ENCODE measurements at regions not wholly inside any gene's neighbourhood (a gene's known extent, or its start where the extent isn't known, plus 50 kb on each side); places are given as distances from the start of the nearest gene placed in this dataset.
A peak's percentile ranks its signal among the peaks of the same experiment; 100 is the strongest.
"Not testable (repeated sequence)": the region's sequence is repeated elsewhere in the genome, so short reads cannot be mapped to it uniquely, and the experiment has no call there.

GRCh38 chr12:45490232-45490881 lies 239.1 kb upstream of the ARID2 start:
- DNase-seq, result peak; percentile 24

GRCh38 chr12:45494279-45494678 lies 235.2 kb upstream of the ARID2 start:
- DNase-seq, result no peak

GRCh38 chr12:45498645-45499044 lies 230.9 kb upstream of the ARID2 start:
- DNase-seq, result peak; percentile 41

GRCh38 chr12:45502481-45503128 lies 226.9 kb upstream of the ARID2 start:
- no peak for DNase-seq

- no peak for DNase-seq
Measured at GRCh38 chr12:45503899-45504298, 225.6 kb upstream of the ARID2 start.

GRCh38 chr12:45504316-45505010 lies 225.0 kb upstream of the ARID2 start:
- DNase-seq, result peak; percentile 26

- peak; percentile 80 for DNase-seq
Measured at GRCh38 chr12:45509187-45509586, 220.3 kb upstream of the ARID2 start.

- DNase-seq, result no peak
Measured at GRCh38 chr12:45509621-45510020, 219.9 kb upstream of the ARID2 start.

- no peak for DNase-seq
Measured at GRCh38 chr12:45517381-45517780, 212.1 kb upstream of the ARID2 start.

GRCh38 chr12:45518291-45519235 lies 210.9 kb upstream of the ARID2 start:
- DNase-seq, result peak; percentile 61

GRCh38 chr12:45522227-45522626 lies 207.3 kb upstream of the ARID2 start:
- no peak for DNase-seq

GRCh38 chr12:45526823-45527222 lies 202.7 kb upstream of the ARID2 start:
- not testable (repeated sequence) for DNase-seq

GRCh38 chr12:45532113-45532512 lies 197.4 kb upstream of the ARID2 start:
- DNase-seq, result no peak

GRCh38 chr12:45535610-45536180 lies 193.8 kb upstream of the ARID2 start:
- DNase-seq, result no peak

- no peak for DNase-seq
Measured at GRCh38 chr12:45536284-45536683, 193.2 kb upstream of the ARID2 start.

- DNase-seq, result peak; percentile 14
Measured at GRCh38 chr12:45540661-45541341, 188.7 kb upstream of the ARID2 start.

GRCh38 chr12:45543887-45544286 lies 185.6 kb upstream of the ARID2 start:
- DNase-seq, result peak; percentile 92

GRCh38 chr12:45546545-45546944 lies 183.0 kb upstream of the ARID2 start:
- DNase-seq, result no peak

- DNase-seq, result no peak
Measured at GRCh38 chr12:45547132-45547531, 182.4 kb upstream of the ARID2 start.

GRCh38 chr12:45547822-45548221 lies 181.7 kb upstream of the ARID2 start:
- DNase-seq, result peak; percentile 53

- no peak for DNase-seq
Measured at GRCh38 chr12:45548426-45548825, 181.1 kb upstream of the ARID2 start.

GRCh38 chr12:45549337-45549902 lies 180.1 kb upstream of the ARID2 start:
- no peak for DNase-seq
